SU-DHL-6 (cell line): ENCODE measurements at regions not wholly inside any gene's neighbourhood (a gene's known extent, or its start where the extent isn't known, plus 50 kb on each side); places are given as distances from the start of the nearest gene placed in this dataset.

Experiments used
- EZH2phosphoT487 ChIP-seq: fragments of 200-600 bp; sonication (generic), shearing (Covaris generic); conservative IDR thresholded peaks from 2 replicates; pipeline ENCODE4 v1.6.1; 2018; ENCODE audit warnings: mild to moderate bottlenecking, antibody characterized with exemption, low read length, moderate library complexity, mixed read lengths
- TF ChIP-seq, protein P1 (sequence below): fragments of 200-600 bp; sonication (generic); IDR thresholded peaks from one replicate; pipeline ENCODE4 v1.5.1; 2017; ENCODE audit warnings: antibody characterized with exemption, mild to moderate bottlenecking, low read length, moderate library complexity; ENCODE audit not compliant: insufficient read depth, poor library complexity, severe bottlenecking

- TF ChIP-seq, protein P1, sequence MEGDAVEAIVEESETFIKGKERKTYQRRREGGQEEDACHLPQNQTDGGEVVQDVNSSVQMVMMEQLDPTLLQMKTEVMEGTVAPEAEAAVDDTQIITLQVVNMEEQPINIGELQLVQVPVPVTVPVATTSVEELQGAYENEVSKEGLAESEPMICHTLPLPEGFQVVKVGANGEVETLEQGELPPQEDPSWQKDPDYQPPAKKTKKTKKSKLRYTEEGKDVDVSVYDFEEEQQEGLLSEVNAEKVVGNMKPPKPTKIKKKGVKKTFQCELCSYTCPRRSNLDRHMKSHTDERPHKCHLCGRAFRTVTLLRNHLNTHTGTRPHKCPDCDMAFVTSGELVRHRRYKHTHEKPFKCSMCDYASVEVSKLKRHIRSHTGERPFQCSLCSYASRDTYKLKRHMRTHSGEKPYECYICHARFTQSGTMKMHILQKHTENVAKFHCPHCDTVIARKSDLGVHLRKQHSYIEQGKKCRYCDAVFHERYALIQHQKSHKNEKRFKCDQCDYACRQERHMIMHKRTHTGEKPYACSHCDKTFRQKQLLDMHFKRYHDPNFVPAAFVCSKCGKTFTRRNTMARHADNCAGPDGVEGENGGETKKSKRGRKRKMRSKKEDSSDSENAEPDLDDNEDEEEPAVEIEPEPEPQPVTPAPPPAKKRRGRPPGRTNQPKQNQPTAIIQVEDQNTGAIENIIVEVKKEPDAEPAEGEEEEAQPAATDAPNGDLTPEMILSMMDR = no peak
- no peak for TF ChIP-seq EZH2phosphoT487
Measured at GRCh38 chr5:81895307-81895706, 76.5 kb upstream of the ATG10 start.
